ENCODE measurements at regions not wholly inside any gene's neighbourhood (a gene's known extent, or its start where the extent isn't known, plus 50 kb on each side); places are given as distances from the start of the nearest gene placed in this dataset.

GRCh38 chr5:123949807-123950340 lies 437.9 kb downstream of the CSNK1G3 start:
- no peak for TF ChIP-seq POLR2AphosphoS5 (IDR thresholded peaks at IDR 0.05)
- TF ChIP-seq, protein P1, sequence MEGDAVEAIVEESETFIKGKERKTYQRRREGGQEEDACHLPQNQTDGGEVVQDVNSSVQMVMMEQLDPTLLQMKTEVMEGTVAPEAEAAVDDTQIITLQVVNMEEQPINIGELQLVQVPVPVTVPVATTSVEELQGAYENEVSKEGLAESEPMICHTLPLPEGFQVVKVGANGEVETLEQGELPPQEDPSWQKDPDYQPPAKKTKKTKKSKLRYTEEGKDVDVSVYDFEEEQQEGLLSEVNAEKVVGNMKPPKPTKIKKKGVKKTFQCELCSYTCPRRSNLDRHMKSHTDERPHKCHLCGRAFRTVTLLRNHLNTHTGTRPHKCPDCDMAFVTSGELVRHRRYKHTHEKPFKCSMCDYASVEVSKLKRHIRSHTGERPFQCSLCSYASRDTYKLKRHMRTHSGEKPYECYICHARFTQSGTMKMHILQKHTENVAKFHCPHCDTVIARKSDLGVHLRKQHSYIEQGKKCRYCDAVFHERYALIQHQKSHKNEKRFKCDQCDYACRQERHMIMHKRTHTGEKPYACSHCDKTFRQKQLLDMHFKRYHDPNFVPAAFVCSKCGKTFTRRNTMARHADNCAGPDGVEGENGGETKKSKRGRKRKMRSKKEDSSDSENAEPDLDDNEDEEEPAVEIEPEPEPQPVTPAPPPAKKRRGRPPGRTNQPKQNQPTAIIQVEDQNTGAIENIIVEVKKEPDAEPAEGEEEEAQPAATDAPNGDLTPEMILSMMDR (IDR thresholded peaks at IDR 0.05) = no peak
